ENCODE measurements at regions not wholly inside any gene's neighbourhood (a gene's known extent, or its start where the extent isn't known, plus 50 kb on each side); places are given as distances from the start of the nearest gene placed in this dataset.

- no peak for DNase-seq
Observed at GRCh38 chrX:139287155-139287924, 243.2 kb upstream of the F9 start.

GRCh38 chrX:139286342-139286741 lies 244.2 kb upstream of the F9 start:
- DNase-seq: no peak

GRCh38 chrX:139267851-139268250 lies 262.7 kb upstream of the F9 start:
- no peak for DNase-seq

GRCh38 chrX:139246295-139246694 lies 284.2 kb upstream of the F9 start:
- DNase-seq: no peak

GRCh38 chrX:139237141-139237540 lies 293.4 kb upstream of the F9 start:
- no peak for DNase-seq

- DNase-seq: no peak
Observed at GRCh38 chrX:139234898-139235297, 295.6 kb upstream of the F9 start.

- no peak for DNase-seq
Observed at GRCh38 chrX:139224953-139225665, 305.4 kb upstream of the F9 start.

GRCh38 chrX:139222511-139223200 lies 307.9 kb upstream of the F9 start:
- no peak for DNase-seq

- no peak for DNase-seq
Observed at GRCh38 chrX:139213241-139213709, 317.3 kb upstream of the F9 start.

GRCh38 chrX:139211568-139212182 lies 318.9 kb upstream of the F9 start:
- no peak for DNase-seq

- no peak for DNase-seq
Observed at GRCh38 chrX:139209342-139209741, 321.2 kb upstream of the F9 start.

GRCh38 chrX:139207655-139208054 lies 322.9 kb upstream of the F9 start:
- no peak for DNase-seq

GRCh38 chrX:139206914-139207313 lies 323.6 kb upstream of the F9 start:
- DNase-seq: no peak

GRCh38 chrX:139204898-139205667 lies 325.5 kb upstream of the F9 start:
- peak; percentile 53 for DNase-seq

GRCh38 chrX:139204571-139204897 lies 326.0 kb upstream of the F9 start:
- DNase-seq: peak; percentile 3

GRCh38 chrX:139203651-139204570 lies 326.6 kb upstream of the F9 start:
- DNase-seq: peak; percentile 50

GRCh38 chrX:139202742-139203420 lies 327.7 kb upstream of the F9 start:
- no peak for DNase-seq

GRCh38 chrX:139201924-139202323 lies 328.6 kb upstream of the F9 start:
- no peak for DNase-seq

GRCh38 chrX:139200793-139201192 lies 329.7 kb upstream of the F9 start:
- no peak for DNase-seq

GRCh38 chrX:139200346-139200745 lies 330.2 kb upstream of the F9 start:
- no peak for DNase-seq

GRCh38 chrX:139199933-139200332 lies 330.6 kb upstream of the F9 start:
- no peak for DNase-seq
